Sciatic nerve (tissue), 2 donors: ENCODE measurements at regions not wholly inside any gene's neighbourhood (a gene's known extent, or its start where the extent isn't known, plus 50 kb on each side); places are given as distances from the start of the nearest gene placed in this dataset.

Experiments used
- ATAC-seq: fragments of 200-7000 bp; cut with Tn5 transposase; one replicate; pipeline ENCODE4 v1.9.1; 2020; ENCODE audit warnings: mild to moderate bottlenecking, moderate library complexity
- DNase-seq: peaks from one replicate; pipeline ENCODE4 v3.0.0-alpha.2; 2020; ENCODE audit warnings: low spot score
- intact Hi-C: fragments of 100-400 bp; cut with DNase I; formaldehyde crosslinking; loops from one replicate; pipeline ENCODE4 v1.14.2; 2022
- donor health status: DM: no; HTN: no; CAD: no.
- donor health status: DM: no; HTN: no; CAD: no.

DNA sequence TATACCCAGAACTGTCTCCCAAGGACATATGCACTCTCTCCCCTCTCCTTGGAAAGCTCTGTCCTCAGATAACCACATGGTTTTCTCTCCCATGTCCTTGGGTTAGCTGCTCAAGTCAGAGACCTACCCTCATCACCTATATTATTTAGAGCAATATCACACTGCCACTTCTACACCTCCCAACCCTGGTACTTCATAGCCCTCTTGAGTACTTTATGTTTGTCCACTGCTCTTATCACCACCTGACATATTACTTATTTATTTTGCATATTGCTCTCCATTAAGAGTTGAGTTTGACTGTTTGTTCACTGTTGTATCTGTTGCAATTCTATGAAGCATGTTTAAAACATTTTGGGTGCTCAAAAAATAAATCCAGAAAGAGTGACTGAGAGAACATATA, 126.3 kb upstream of the ATP1B1 start:
- no peak for ATAC-seq
- intact Hi-C loops, result no loop called here
- no peak for DNase-seq

DNA sequence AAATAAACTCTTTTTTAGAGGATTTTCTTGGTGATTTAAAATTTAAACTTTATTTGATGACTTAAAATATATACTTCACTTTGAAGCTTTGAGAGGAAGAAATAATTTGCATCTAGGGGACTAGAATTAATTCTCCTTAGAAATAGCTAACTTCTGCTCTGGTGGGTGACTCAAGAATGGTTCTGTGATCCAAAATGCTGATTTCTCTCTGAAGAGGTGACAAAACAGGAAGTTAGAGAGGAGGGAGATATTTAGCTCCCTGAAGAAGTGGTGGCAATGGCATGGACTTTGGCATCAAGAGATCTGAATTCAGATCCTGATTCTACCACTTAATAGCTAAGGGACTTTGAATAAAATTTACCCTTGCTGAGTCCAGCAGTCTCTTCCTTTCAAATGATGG, 125.8 kb upstream of the ATP1B1 start:
- intact Hi-C loops, result no loop called here
- ATAC-seq (no peak), DNase-seq (no peak)

DNA sequence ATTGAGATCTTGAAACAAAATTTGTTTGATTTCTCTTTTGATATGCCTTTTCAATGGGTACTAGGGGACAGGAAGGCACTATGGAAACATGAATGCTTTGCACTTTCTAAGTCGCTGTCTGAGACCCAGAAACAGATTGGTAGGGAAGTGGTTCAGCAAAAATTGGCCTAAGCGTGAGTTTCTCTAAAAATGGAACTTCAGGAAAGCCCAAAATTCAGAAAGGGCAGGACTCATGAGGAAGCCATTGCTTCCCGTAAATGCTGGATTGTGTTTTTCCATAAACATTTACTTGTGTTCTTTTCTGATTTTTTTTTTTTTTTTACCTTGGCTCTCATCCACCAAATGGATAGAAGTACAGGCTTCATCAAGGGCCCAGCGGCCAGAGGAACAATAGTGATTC, 123.7 kb upstream of the ATP1B1 start:
- DNase-seq (no peak), ATAC-seq (no peak)
- intact Hi-C loops, result no loop called here

DNA sequence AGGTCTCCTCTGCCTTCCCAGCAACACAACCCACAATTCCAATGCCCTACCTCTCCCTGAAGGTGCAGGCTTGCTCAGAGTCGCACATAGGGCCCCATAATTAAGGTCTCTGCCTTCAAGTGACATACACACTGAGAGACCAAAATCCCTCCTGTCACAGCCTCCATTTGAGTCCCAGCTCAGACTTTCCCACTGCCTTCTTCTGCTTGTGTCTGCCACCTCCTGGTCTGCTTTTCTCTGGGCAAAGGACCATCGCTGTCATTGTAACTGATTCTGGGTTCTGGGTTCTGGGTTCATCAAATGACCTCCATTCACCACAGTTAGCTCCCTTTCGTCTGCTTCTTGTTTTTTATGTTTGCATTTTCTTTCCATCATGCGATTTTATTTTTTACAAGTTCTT, 119.2 kb upstream of the ATP1B1 start:
- DNase-seq (no peak), ATAC-seq (no peak)
- intact Hi-C loops, result no loop called here

DNA sequence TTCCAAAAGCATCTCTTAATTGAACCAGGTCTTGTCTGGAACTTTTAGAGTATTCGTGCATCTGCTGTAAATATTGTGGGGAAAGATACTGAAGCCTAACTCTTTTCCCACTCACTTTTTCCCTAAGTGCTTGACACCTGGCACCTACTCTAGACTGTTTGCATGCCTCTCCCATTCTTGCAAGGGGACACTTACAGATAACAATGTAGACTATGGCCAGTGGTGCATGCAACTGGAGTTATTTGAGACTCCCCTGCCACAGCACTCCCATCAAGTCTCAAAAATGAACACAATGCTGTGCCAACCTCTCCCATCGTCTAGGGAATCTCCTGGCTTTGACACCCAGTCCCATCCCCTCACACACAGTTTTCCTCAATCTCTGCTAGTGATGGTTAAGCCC, 118.6 kb upstream of the ATP1B1 start:
- ATAC-seq (no peak), DNase-seq (no peak)
- intact Hi-C loops, result no loop called here

DNA sequence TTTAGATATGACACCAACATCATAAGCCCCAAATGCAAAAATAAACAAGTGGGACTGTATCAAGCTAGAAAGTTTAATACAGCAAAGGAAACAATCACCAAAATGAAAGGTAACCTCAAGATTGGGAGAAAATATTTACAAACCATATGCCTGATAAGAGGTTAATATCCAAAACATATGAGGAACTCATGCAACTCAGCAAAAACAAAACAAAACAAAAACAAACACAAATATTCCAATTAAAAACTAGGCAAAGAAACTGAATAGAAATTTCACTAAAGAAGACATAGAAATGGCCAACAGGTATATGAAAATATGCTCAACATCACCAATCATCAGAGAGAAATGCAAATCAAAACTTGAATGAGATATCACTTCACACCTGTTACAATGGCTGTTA, 116.5 kb upstream of the ATP1B1 start:
- intact Hi-C loops, result no loop called here
- ATAC-seq (no peak), DNase-seq (no peak)

DNA sequence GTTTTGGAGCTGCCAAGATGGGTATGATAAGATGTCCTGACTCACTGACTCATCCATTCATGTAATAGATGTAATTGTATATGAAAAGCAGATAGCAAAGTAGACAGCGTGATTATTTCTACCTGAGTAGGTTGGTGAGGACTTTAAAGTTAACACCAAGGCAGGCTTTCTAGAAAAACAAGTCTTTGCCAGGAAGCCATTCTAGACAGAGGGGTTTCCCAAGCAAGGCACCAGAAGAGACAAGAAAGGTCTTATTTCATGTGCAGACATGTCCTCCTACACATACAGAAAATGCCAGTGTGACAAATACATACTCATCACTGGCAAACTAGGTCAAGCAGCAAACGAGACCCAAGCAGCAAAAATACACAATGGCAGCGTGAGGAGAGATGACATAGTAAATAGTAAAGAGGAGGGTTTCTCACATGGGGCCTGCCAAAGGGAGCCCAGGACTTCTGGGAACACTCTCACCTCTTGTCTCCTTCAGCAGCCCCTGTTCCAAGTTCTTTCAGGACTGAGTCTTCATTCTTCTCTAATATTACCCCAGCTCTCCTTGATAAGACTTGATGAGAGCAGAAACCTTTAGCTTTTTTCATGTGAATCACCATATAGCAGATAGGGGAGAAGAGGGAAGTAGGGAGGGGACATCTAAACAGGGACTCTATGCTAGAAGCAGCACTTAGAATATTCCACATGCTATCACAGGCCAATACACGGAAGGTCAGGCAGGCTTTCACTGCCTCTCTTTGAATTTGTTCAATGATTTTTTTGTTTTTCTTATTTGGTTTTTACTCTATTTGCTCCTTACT, 114.6 kb upstream of the ATP1B1 start:
- intact Hi-C loops, result no loop called here
- ATAC-seq, result no peak
- DNase-seq, result no peak

DNA sequence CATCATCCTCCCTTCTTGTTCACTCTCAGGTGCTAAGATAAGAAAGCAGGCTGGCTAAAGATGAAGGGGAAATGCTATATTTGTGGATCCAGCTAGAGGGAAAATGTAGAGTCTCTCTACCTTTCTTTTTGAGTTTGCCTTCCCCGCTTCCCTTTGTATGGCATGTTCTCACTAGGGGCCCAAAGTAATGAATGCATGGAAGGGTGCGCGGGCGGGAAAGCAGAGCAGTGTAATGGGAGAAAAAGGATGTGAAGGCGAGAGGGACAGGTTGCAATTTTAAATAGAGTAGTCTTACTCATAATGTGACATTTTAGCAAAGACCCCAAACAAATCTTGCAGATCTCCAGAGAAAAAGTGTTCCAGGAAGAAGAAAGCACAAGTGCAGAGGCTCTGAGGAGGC, 105.1 kb upstream of the ATP1B1 start:
- intact Hi-C loops, result no loop called here

DNA sequence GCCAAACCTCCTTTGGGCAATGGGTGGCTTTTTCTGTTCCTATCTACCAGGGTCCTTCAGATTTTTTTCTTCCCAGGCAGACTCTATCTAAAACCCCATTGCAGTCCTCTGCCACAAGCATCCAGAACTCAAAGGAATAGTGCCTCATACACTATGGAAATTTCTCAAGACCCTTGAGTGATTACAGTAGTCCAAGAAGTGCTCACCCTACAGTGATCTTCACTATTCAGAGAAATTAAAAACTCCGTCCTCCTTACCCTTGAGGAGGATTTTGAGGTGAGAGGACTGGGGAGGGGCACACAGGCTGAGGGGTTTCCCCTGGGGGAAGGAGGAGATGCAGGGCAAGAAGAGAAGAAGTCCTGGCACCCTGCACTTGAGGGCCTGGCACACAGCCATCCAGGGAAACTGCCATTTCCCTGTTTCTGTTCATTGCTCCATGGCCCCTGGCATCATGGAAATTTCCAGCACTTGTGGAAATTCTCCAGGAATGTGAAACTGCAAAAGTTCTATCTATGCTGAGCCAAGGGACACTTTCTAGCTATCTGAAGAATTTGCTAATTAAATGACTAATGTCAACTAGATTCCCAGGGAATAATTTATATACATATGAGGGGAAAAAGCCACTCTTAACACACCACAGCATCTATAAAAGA, 102.5 kb upstream of the ATP1B1 start:
- ATAC-seq, result no peak
- no peak for DNase-seq
- intact Hi-C loops, result no loop called here

More for the DNA sequence above, 105.1 kb upstream of the ATP1B1 start:
- no peak for ATAC-seq
- DNase-seq, result no peak

DNA sequence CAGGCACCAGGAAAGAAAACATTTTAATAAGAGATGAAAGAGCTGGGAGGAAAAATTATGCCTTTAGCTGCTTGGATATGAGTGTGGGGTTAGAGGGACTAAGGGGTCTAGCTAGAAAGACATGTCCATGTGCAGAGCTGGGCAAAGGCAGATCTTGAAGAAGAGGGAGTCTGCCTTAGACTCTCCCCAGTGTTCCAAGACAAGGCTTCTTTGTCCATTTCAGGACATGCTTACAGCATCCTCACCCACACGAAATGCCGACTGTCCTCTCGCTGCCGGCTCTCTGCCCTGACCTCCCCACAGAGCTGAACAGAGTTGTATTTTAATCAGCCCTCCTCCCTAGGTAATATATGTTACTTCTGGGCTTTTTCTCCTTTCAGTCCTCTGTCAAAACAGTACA, 100.7 kb upstream of the ATP1B1 start:
- intact Hi-C loops, result no loop called here
- ATAC-seq, result peak; percentile 58
- DNase-seq, result no peak

DNA sequence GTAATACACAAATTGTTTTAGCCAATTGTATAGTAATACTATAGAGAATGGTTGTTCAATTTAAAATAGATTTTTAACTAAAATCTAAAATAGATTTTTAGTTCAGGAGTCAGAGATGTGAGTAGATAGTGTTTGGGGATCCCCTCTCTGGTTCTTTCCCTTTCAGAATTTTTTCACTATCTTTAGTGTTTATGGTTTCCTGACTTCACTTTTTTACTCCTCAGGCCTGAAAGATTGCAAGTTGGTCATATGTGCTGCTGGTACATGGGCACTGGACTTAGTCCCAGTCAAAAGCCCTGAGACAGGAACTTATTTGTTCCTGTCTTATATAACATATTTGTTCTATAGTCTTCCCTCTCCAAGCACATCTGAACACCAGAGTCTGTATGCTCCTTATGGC, 96.8 kb upstream of the ATP1B1 start:
- no peak for ATAC-seq
- intact Hi-C loops, result no loop called here

DNA sequence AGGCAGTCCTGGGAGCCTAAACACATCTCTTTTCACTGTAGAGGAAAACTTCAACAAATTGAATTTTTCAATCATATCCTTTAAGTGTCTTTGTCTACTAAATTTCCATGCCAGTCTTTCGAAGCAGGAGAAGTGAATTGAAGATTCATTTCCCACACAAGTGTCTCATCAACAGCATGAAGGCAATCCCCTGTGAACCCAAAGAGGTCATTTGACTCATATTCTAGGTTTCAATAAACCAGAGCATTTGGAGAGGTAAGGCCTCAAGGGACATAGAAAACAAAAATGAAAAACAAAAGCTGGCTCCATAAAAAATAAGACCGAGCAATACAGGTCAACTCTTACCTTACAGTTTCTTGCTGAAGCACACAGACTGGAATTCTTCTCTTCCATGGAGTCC, 94.1 kb upstream of the ATP1B1 start:
- DNase-seq (no peak), ATAC-seq (no peak)
- intact Hi-C loops, result no loop called here

More for the DNA sequence above, 96.8 kb upstream of the ATP1B1 start:
- DNase-seq, result no peak

DNA sequence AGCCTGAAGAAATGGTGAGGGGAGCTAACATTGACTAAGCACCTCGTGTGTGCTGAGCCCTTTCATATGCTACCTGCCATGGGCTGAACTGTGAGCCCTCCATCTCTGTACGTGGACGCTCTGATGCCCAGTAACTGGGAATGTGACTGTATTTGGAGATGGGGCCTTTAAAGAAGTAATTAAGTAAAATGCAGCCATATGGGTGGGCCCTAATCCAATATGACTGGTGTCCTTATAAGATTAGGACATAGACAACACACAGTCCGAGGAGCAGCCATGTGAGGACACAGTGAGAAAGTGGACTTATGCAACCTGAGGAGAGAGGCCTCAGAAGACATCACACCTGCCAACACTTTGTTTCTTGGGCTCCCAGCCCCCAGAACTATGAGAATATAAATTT, 92.7 kb upstream of the ATP1B1 start:
- ATAC-seq (no peak), DNase-seq (no peak)
- intact Hi-C loops, result no loop called here

DNA sequence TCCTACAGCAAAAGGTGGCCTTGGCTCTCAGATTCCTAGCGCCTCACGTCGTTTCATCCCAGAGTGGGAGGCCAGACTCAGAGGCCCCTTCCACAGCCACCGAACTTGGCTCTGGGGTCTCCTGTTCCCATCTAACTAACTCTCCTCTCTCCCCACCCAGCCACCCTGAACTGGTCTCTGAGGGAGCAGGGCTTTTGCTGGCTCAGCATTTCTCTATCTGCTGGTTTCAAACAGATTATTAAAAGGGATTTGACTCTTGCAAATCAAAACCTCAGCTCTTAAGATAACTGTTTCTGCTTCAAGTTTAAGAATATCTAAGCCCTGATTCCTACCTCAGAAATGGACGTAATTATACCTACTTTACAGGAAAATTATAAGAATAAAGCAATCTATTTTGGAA, 91.0 kb upstream of the ATP1B1 start:
- intact Hi-C loops, result no loop called here

DNA sequence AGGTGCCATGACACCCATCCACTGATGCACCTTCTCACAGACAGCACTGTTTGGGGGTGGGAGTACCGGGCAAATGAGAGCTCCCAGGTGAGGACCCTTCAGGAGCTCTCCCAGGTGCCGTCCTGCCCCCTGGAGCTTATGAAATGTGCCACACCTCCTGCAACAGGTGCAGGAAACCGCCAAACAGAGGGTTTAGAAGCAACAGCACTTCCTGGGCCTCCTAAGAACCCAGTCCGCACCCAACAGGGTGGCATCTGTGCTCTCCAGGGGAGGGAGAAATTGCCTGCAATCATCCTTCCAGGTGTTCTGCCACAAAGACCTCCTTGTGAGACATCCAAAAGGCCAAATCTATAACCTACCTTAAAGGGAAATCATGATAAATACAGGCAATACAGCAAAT, 87.7 kb upstream of the ATP1B1 start:
- ATAC-seq (no peak), DNase-seq (no peak)
- intact Hi-C loops, result no loop called here

More for the DNA sequence above, 91.0 kb upstream of the ATP1B1 start:
- ATAC-seq, result no peak
- DNase-seq, result no peak

DNA sequence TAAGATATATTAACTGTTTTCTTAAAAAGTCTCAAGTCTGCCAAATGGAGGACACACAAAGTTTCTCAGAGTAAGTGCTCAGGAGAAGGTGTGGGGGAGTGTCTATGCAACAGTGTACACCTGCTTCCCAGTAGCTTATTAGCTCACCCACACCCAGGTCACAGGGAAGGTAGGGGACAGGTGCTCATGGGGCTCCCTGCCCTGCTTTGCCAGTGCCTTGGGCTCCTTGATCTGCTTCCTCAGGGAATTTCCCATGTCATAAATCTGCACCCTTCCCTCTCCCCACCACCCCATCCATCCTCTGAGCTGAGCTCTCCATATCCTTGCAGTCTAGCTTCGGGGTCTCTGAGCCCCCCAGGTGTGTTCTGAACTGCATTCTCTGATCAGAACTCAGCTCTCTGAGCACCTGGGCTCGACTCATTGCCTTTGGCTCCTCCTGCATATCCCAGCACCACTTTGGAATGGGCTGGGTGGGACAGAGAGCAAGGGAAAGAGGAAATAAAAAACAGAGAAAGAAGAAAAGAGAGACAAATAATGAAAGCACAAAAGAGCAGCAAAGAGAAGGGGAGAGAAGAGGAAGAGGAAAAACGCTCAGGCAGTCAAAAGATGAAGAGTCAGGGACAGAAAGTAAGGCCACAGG, 87.0 kb upstream of the ATP1B1 start:
- ATAC-seq, result no peak
- intact Hi-C loops, result no loop called here
- no peak for DNase-seq

DNA sequence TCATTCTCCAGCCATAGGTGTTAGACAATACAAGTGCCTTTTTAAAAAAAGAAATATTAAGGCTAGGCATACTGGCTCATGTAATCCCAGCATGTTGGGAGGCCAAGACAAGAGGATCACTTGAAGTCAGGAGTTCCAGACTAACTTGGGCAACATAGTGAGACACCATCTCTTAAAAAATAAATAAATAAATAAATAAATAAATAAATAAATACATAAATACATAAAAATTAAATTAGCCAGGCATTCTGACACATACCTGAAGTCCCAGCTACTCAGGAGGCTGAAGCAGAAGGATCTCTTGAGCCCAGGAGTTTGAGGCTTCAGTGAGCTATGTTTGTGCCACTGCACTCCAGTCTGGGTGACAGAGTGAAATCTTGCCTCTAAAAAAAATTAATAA, 85.8 kb upstream of the ATP1B1 start:
- intact Hi-C loops, result no loop called here
- no peak for DNase-seq
- ATAC-seq, result no peak

DNA sequence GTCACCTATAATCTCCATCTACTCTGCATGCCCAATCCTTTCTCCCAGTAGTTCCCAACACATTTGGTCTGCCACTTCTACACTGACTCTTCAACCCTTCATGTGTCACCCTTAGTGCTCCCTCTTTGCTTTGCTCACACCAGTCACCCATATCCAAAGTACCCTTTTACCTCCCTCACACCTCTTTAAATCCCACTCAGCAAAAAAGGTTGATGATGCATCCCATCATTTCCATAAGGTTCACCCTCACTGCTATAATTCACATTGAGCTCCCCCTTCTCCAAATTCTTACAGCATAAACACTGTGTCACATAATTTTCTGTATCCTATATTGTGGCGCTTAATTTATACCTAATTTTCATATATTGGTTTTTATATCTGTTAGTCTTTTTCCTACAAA, 83.8 kb upstream of the ATP1B1 start:
- intact Hi-C loops, result no loop called here
- no peak for ATAC-seq
- no peak for DNase-seq

DNA sequence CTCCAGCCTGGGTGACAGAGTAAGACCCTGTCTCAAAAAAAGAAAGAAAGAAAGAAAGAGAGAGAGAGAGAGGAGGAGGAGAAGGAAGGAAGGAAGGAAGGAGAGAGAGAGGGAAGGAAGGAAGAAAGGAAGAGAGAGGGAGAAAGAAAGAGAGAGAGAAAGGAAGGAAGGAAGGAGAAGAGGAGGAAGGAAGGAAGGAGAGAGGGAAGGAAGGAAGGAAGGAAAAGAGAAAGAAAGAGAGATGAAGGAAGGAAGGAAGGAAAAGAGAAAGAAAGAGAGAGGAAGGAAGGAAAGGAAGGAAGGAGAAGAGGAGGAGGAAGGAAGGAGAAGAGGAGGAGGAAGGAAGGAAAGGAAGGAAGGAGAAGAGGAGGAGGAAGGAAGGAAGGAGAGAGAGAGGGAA, 82.2 kb upstream of the ATP1B1 start:
- no peak for DNase-seq
- intact Hi-C loops, result no loop called here
- ATAC-seq, result no peak

DNA sequence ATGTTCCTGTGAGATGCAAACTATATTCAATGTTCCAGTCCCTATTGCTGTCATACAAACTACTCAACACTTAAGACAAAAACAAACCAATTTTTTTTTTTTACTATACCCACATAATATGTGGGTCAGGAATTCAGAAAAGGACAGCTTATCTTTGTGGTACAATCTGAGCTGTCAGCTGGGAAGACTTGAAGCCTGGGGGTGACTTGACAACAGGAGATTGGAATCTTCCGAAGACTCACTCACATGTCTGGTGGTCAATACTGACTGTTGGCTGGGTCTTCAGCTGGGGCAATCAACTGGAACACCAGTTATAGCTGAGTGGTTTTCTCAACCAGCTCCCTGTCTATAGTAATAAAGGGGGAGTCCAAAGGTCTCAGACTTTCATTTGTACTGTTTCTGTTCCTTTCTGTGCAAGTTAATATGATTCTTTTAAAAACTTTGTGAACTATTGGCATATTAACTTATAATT, 81.7 kb upstream of the ATP1B1 start:
- ATAC-seq (no peak), DNase-seq (no peak)
- intact Hi-C loops, result no loop called here
